Spleen (tissue), 11 donors: ENCODE measurements at regions not wholly inside any gene's neighbourhood (a gene's known extent, or its start where the extent isn't known, plus 50 kb on each side); places are given as distances from the start of the nearest gene placed in this dataset.

Experiments used
- DNase-seq: peaks from one replicate; pipeline ENCODE4 v3.0.0-alpha.2; 2020
- H3K27ac ChIP-seq, 8 donors: fragments of 200-600 bp; sonication (generic) in 7 of 8; 1 replicate in 4 of 8; 2 replicates in 4 of 8; pipeline versions ENCODE4 v1.5.0 to v1.8.0; 2016 to 2021; ENCODE audit warnings: inconsistent platforms in 4 of 8, mild to moderate bottlenecking in 4 of 8, moderate library complexity in 1 of 8
- H3K27me3 ChIP-seq, 7 donors: fragments of 200-600 bp; sonication (generic) in 6 of 7; replicated peaks in 1 of 7; 1 replicate in 4 of 7; 2 replicates in 3 of 7; pipeline versions ENCODE4 v1.5.0 to v1.8.0; 2016 to 2021; ENCODE audit warnings: inconsistent platforms in 3 of 7, mild to moderate bottlenecking in 1 of 7
- H3K36me3 ChIP-seq, 6 donors: fragments of 200-600 bp; sonication (generic) in 5 of 6; 1 replicate in 4 of 6; 2 replicates in 2 of 6; pipeline versions ENCODE4 v1.5.0 to v1.8.0; 2016 to 2021; ENCODE audit warnings: inconsistent platforms in 2 of 6
- H3K4me1 ChIP-seq, 6 donors: fragments of 200-600 bp; sonication (generic) in 5 of 6; 1 replicate in 3 of 6; 2 replicates in 3 of 6; pipeline versions ENCODE4 v1.5.0 to v1.8.0; 2016 to 2021; ENCODE audit warnings: inconsistent platforms in 3 of 6
- H3K4me3 ChIP-seq, 8 donors: fragments of 200-600 bp; sonication (generic) in 7 of 8; 1 replicate in 4 of 8; 2 replicates in 4 of 8; pipeline versions ENCODE4 v1.5.0 to v1.8.0; 2016 to 2021; ENCODE audit warnings: inconsistent platforms in 4 of 8, mild to moderate bottlenecking in 4 of 8, moderate library complexity in 2 of 8
- H3K9me3 ChIP-seq, 8 donors: fragments of 200-600 bp; sonication (generic) in 7 of 8; 1 replicate in 4 of 8; 2 replicates in 4 of 8; pipeline versions ENCODE4 v1.5.0 to v1.8.0; 2016 to 2021; ENCODE audit warnings: inconsistent platforms in 4 of 8
- POLR2A ChIP-seq, 3 donors: fragments of 450-650 bp; IDR thresholded peaks; one replicate each; pipeline ENCODE4 v1.5.1; 2017; ENCODE audit warnings: antibody characterized with exemption in 3 of 3, mild to moderate bottlenecking in 1 of 3
- POLR2AphosphoS5 ChIP-seq, 3 donors: sonication (generic); formaldehyde crosslinking; IDR thresholded peaks; one replicate each; pipeline ENCODE4 v1.5.1; 2017; ENCODE audit warnings: antibody characterized with exemption in 3 of 3
- WGBS, 5 donors: extraction: QIAGEN DNeasy Blood & Tissue Kit in 3 of 5; methylation state at CpG; one replicate each; pipeline versions ENCODE4 v1.1.5 to v1.1.7; 2013 to 2018; 5-methylcytosine and 5-hydroxymethylcytosine counted together
- intact Hi-C: fragments of 100-400 bp; cut with DNase I; formaldehyde crosslinking; loops from one replicate; pipeline ENCODE4 v1.15.0; 2023; ENCODE audit warnings: low total_unique reads
- TF ChIP-seq, protein P1 (sequence below), 11 experiments: fragments of 200-600 bp in 7 of 11; fragments of 450-650 bp in 4 of 11; sonication (generic) in 4 of 11; IDR thresholded peaks in 8 of 11; conservative IDR thresholded peaks in 3 of 11; 1 replicate in 7 of 11; 2 replicates in 4 of 11; pipeline versions ENCODE4 v1.4.0 to v1.8.0; 2016 to 2021; ENCODE audit warnings: antibody characterized with exemption in 11 of 11, inconsistent platforms in 4 of 11, mild to moderate bottlenecking in 1 of 11
- donor health status: healthy with polysubstance abuse.
- donor health status: DM: no; HTN: no; CAD: no; lungs with moderate emphysema.
- donor health status: DM: no; HTN: no; CAD: no.
- donor health status: Bipolar disorder and iron deficiency.
- donor health status: healthy.
- donor health status: DM: no; HTN: no; CAD: no.
- donor health status: DM: yes; HTN: yes; CAD: no.

DNA sequence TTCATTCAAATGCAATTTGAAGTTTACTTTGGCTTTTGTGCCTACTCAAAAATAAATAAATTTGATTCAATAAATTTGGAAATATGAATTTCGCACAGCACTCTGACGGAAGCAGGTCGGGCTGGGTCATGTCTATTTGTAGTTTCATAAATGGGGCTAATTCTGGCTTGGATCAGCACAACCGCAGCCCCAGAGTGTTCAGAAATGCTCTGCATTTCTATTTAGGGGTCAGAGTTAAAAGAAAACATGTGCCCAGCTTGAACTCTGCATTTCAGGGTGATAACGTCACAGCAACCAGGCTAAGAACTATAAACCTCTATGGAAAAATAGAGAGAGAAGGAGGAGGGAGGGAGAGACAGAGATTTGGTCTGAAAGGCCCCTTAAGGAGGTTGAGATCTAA, 480.9 kb upstream of the NOX3 start:
- TF ChIP-seq POLR2A (IDR thresholded peaks at IDR 0.05), result no peak
- no peak for TF ChIP-seq POLR2AphosphoS5 (IDR thresholded peaks at IDR 0.05)
- TF ChIP-seq, protein P1, sequence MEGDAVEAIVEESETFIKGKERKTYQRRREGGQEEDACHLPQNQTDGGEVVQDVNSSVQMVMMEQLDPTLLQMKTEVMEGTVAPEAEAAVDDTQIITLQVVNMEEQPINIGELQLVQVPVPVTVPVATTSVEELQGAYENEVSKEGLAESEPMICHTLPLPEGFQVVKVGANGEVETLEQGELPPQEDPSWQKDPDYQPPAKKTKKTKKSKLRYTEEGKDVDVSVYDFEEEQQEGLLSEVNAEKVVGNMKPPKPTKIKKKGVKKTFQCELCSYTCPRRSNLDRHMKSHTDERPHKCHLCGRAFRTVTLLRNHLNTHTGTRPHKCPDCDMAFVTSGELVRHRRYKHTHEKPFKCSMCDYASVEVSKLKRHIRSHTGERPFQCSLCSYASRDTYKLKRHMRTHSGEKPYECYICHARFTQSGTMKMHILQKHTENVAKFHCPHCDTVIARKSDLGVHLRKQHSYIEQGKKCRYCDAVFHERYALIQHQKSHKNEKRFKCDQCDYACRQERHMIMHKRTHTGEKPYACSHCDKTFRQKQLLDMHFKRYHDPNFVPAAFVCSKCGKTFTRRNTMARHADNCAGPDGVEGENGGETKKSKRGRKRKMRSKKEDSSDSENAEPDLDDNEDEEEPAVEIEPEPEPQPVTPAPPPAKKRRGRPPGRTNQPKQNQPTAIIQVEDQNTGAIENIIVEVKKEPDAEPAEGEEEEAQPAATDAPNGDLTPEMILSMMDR (IDR thresholded peaks at IDR 0.05 in 8 of 11, conservative IDR thresholded peaks at IDR 0.05 in 3 of 11), result no peak
- Histone ChIP-seq H3K27ac (peak overlapping the region in 1 of 8 donors; percentile 31), H3K36me3 (no peaks in the 10 kb centered on the region), H3K4me1 (no peaks in the 10 kb centered on the region), H3K9me3 (peaks cover 0 to 10% (median 3%) of the 10 kb centered on the region in 8 donors), H3K27me3 (no peaks in the 10 kb centered on the region), H3K4me3 (no peak overlapping the region)
- DNase-seq, result no peak
- intact Hi-C loops, result no loop called here
- WGBS, 5 donors, result 66 to 83% (median 78%) methylated on average over 5 of the region's 5 CpGs

DNA sequence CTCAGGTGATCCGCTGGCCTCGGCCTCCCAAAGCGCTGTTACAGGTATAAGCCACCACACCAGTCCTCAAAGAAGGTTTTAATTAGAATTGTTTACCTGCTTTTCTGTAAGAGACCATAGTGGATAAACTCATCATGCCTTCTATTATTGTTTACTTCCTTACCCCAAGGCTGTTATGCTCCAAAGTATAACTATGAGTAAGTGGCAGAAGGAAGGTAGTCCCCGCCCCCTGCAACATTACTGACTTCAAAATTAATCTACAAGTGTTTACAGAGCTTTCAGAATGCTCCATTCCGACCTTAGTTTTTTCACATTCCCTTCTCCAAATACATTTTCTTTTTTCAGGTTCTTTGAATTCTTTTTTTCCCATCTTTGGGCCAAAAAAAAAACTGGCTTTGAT, 480.5 kb upstream of the NOX3 start:
- Histone ChIP-seq H3K36me3 (no peaks in the 10 kb centered on the region), H3K4me3 (no peak overlapping the region), H3K27me3 (no peaks in the 10 kb centered on the region), H3K9me3 (peaks cover 0 to 13% (median 6%) of the 10 kb centered on the region in 8 donors), H3K4me1 (no peaks in the 10 kb centered on the region), H3K27ac (no peak overlapping the region)
- no peak for DNase-seq
- no peak for TF ChIP-seq POLR2A (IDR thresholded peaks at IDR 0.05)
- TF ChIP-seq POLR2AphosphoS5 (IDR thresholded peaks at IDR 0.05), result no peak
- intact Hi-C loops, result no loop called here
- WGBS, 5 donors, result 80 to 89% (median 87%) methylated on average over 5 of the region's 5 CpGs

GRCh38 chr6:155916846-155917624, 461.4 kb upstream of the NOX3 start:
- Histone ChIP-seq H3K4me1 (no peaks in the 10 kb centered on the region), H3K36me3 (no peaks in the 10 kb centered on the region), H3K27me3 (no peaks in the 10 kb centered on the region), H3K9me3 (peaks cover 0 to 7% (median 0%) of the 10 kb centered on the region in 8 donors), H3K4me3 (no peak overlapping the region), H3K27ac (no peak overlapping the region)
- intact Hi-C loops, result no loop called here
- no peak for DNase-seq
- TF ChIP-seq, protein P1 (IDR thresholded peaks at IDR 0.05 in 8 of 11, conservative IDR thresholded peaks at IDR 0.05 in 3 of 11), result no peak
- no peak for TF ChIP-seq POLR2A (IDR thresholded peaks at IDR 0.05)
- no peak for TF ChIP-seq POLR2AphosphoS5 (IDR thresholded peaks at IDR 0.05)
- WGBS, 5 donors, result 73 to 88% (median 76%) methylated on average over 2 of the region's 2 CpGs

DNA sequence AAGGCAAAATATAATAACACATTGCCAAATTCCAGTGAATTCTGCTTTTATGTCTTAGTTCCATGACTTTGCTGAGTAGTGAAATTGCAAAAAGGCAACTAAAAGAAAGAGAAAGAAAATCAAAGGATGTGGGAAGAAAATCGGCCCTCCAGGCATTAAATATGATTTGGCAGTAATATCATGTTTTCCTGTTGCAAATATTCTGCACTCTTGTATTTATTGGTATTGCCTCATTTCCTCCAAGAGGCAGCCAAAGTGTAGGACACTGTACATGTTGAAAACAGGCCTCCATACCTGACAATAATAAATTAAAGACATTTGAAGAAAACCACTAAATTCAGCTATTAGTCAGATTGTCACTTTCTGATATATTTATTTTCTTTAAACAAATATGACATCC, 460.0 kb upstream of the NOX3 start:
- TF ChIP-seq POLR2AphosphoS5 (IDR thresholded peaks at IDR 0.05) (no peak), POLR2A (IDR thresholded peaks at IDR 0.05) (no peak)
- TF ChIP-seq, protein P1 (IDR thresholded peaks at IDR 0.05 in 8 of 11, conservative IDR thresholded peaks at IDR 0.05 in 3 of 11), result no peak
- no peak for DNase-seq
- intact Hi-C loops, result no loop called here
- no peaks in the 10 kb centered on the region for H3K27me3 ChIP-seq
- WGBS, 5 donors, result 4 to 35% (median 8%) methylated on average over 1 of the region's 1 CpG
- H3K27ac ChIP-seq, result no peak overlapping the region
- no peak overlapping the region for H3K4me3 ChIP-seq
- H3K36me3 ChIP-seq, result no peaks in the 10 kb centered on the region
- H3K9me3 ChIP-seq, result peaks cover 0 to 2% (median 0%) of the 10 kb centered on the region in 8 donors
- H3K4me1 ChIP-seq, result no peaks in the 10 kb centered on the region
